Hepatocyte (in vitro differentiated cells): ENCODE measurements at regions not wholly inside any gene's neighbourhood (a gene's known extent, or its start where the extent isn't known, plus 50 kb on each side); places are given as distances from the start of the nearest gene placed in this dataset.

Experiments used
- CTCF ChIP-seq: fragments of 200-600 bp; sonication (generic); IDR thresholded peaks from 2 replicates; pipeline ENCODE4 v1.5.1; 2016; ENCODE audit warnings: antibody characterized with exemption, mild to moderate bottlenecking; ENCODE audit not compliant: poor library complexity
- EZH2 ChIP-seq: fragments of 200-600 bp; sonication (generic); IDR thresholded peaks from 2 replicates; pipeline ENCODE4 v1.6.1; 2016; ENCODE audit warnings: antibody characterized with exemption, mild to moderate bottlenecking, borderline replicate concordance

- TF ChIP-seq CTCF, result no peak
- TF ChIP-seq EZH2, result no peak
Measured at GRCh38 chr2:34849827-34850226, 1250.7 kb upstream of the FAM98A start.
